ENCODE measurements at regions not wholly inside any gene's neighbourhood (a gene's known extent, or its start where the extent isn't known, plus 50 kb on each side); places are given as distances from the start of the nearest gene placed in this dataset.

GRCh38 chr10:3397846-3398245, 225.3 kb upstream of the PITRM1 start:
- TF ChIP-seq MAX (IDR thresholded peaks at IDR 0.05; ENCODE audit: insufficient read depth, insufficient read length) (no peak), GATA2 (IDR thresholded peaks at IDR 0.05; ENCODE audit: insufficient read depth, insufficient read length, low read depth, low read length) (no peak), MYC (IDR thresholded peaks at IDR 0.05; ENCODE audit: low read depth, low read length) (no peak), FOS (IDR thresholded peaks at IDR 0.05; ENCODE audit: borderline replicate concordance, insufficient read depth, low read length) (no peak), EZH2 (IDR thresholded peaks at IDR 0.05; ENCODE audit: borderline replicate concordance, low read depth, low read length, severe bottlenecking) (no peak)
- H3K27ac ChIP-seq (ENCODE audit: insufficient read depth, low read depth, low read length): no peak overlapping the region
- no peaks in the 10 kb centered on the region for H3K36me3 ChIP-seq (ENCODE audit: control insufficient read depth in 2 of 2, extremely low read depth in 1 of 2, insufficient read depth in 2 of 2, low read length in 2 of 2)
- H3K4me2 ChIP-seq (ENCODE audit: insufficient read depth, low read length): no peak overlapping the region
- dilution Hi-C loops (cut with MboI; ENCODE audit: extremely low pct_ligation_motif_present, low sequenced_read_pairs) (no loop called here), intact Hi-C loops (cut with micrococcal nuclease) (no loop called here)
- no peaks in the 10 kb centered on the region for H3K9me1 ChIP-seq (replicated peaks; ENCODE audit: control insufficient read depth, extremely low read depth, insufficient read depth, low read length)
- H3K79me2 ChIP-seq (ENCODE audit: control insufficient read depth, insufficient read depth, low read length): no peaks in the 10 kb centered on the region
- DNase-seq (ENCODE audit: low read depth, low spot score) (no peak), FAIRE-seq (no peak)
- CTCF ChIA-PET: no interaction called here
- no TSS peak for BruUV-seq (replicated peaks)
- POLR2A ChIA-PET: no interaction called here
- no peak overlapping the region for H3K4me3 ChIP-seq (replicated peaks in 1 of 3; ENCODE audit: insufficient read depth in 1 of 3, low read depth in 1 of 3, low read length in 3 of 3)
- H3K27me3 ChIP-seq (ENCODE audit: control insufficient read depth in 2 of 2, insufficient read depth in 2 of 2, low read length in 2 of 2): no peaks in the 10 kb centered on the region
- H2AFZ ChIP-seq (ENCODE audit: low read depth, low read length): no peak overlapping the region
- H3K9ac ChIP-seq (replicated peaks; ENCODE audit: extremely low read depth, insufficient read depth, low read length): no peak overlapping the region
- H3K4me1 ChIP-seq (ENCODE audit: control insufficient read depth, extremely low read depth, insufficient read depth, low read length): peaks cover 24% of the 10 kb centered on the region
- H3K9me3 ChIP-seq (replicated peaks; ENCODE audit: control insufficient read depth, insufficient read depth, low read length): no peaks in the 10 kb centered on the region
- no peaks in the 10 kb centered on the region for H4K20me1 ChIP-seq (replicated peaks; ENCODE audit: control insufficient read depth, extremely low read depth, insufficient read depth, low read length)

GRCh38 chr10:3397231-3397630, 224.6 kb upstream of the PITRM1 start:
- Histone ChIP-seq H3K9me1 (replicated peaks; ENCODE audit: control insufficient read depth, extremely low read depth, insufficient read depth, low read length) (no peaks in the 10 kb centered on the region), H3K4me1 (ENCODE audit: control insufficient read depth, extremely low read depth, insufficient read depth, low read length) (peaks cover 24% of the 10 kb centered on the region), H3K79me2 (ENCODE audit: control insufficient read depth, insufficient read depth, low read length) (no peaks in the 10 kb centered on the region), H4K20me1 (replicated peaks; ENCODE audit: control insufficient read depth, extremely low read depth, insufficient read depth, low read length) (no peaks in the 10 kb centered on the region), H2AFZ (ENCODE audit: low read depth, low read length) (no peak overlapping the region), H3K4me3 (replicated peaks in 1 of 3; ENCODE audit: insufficient read depth in 1 of 3, low read depth in 1 of 3, low read length in 3 of 3) (no peak overlapping the region), H3K9ac (replicated peaks; ENCODE audit: extremely low read depth, insufficient read depth, low read length) (no peak overlapping the region), H3K4me2 (ENCODE audit: insufficient read depth, low read length) (no peak overlapping the region), H3K27ac (ENCODE audit: insufficient read depth, low read depth, low read length) (no peak overlapping the region), H3K9me3 (replicated peaks; ENCODE audit: control insufficient read depth, insufficient read depth, low read length) (no peaks in the 10 kb centered on the region), H3K27me3 (ENCODE audit: control insufficient read depth in 2 of 2, insufficient read depth in 2 of 2, low read length in 2 of 2) (no peaks in the 10 kb centered on the region), H3K36me3 (ENCODE audit: control insufficient read depth in 2 of 2, extremely low read depth in 1 of 2, insufficient read depth in 2 of 2, low read length in 2 of 2) (no peaks in the 10 kb centered on the region)
- no peak for FAIRE-seq
- no peak for DNase-seq (ENCODE audit: low read depth, low spot score)
- POLR2A ChIA-PET: no interaction called here
- dilution Hi-C loops (cut with MboI; ENCODE audit: extremely low pct_ligation_motif_present, low sequenced_read_pairs): no loop called here
- intact Hi-C loops (cut with micrococcal nuclease): no loop called here
- BruUV-seq (replicated peaks): no TSS peak
- TF ChIP-seq POLR2AphosphoS5 (IDR thresholded peaks at IDR 0.05; ENCODE audit: insufficient read depth, low read depth, low read length) (no peak), POLR2A (IDR thresholded peaks at IDR 0.05; ENCODE audit: low read depth, low read length) (no peak), JUN (IDR thresholded peaks at IDR 0.05; ENCODE audit: borderline replicate concordance, insufficient read depth, insufficient read length, low read depth) (no peak), FOS (IDR thresholded peaks at IDR 0.05; ENCODE audit: borderline replicate concordance, insufficient read depth, low read length) (no peak)
- CTCF ChIA-PET: interaction anchor here (0.8 kb wide), 1 partner anchor 12 kb away, joined by 3 read pairs; no protein-coding TSS in a partner anchor
